HCT116 (cell line): ENCODE measurements at regions not wholly inside any gene's neighbourhood (a gene's known extent, or its start where the extent isn't known, plus 50 kb on each side); places are given as distances from the start of the nearest gene placed in this dataset.

Experiments
- ATAC-seq: fragments of 200-7000 bp; cut with Tn5 transposase; 2 replicates; pipeline ENCODE4 v1.9.1; 2020; ENCODE audit warnings: mild to moderate bottlenecking, moderate library complexity
- BruUV-seq: library from RNA; stranded (reverse); fragments of 400-500 nt; replicated peaks from 2 replicates; lab custom pipeline; 2021; lab: Mats Ljungman, UMichigan
- CTCF ChIA-PET: fragments of 300-600 bp; sonication (Branson Sonifier 250); formaldehyde crosslinking; loops from one replicate; lab custom pipeline; 2021; ENCODE audit warnings: antibody characterized with exemption; lab: Charles Lee
- POLR2A ChIA-PET: fragments of 300-600, 350-600 bp; sonication (Branson Sonifier 250); formaldehyde crosslinking; loops from one replicate; lab custom pipeline; 2021; ENCODE audit warnings: antibody characterized with exemption; lab: Charles Lee
- RAD21 ChIA-PET, 2 experiments: fragments of 300-600 bp; sonication (Branson Sonifier 250); formaldehyde crosslinking; loops; one replicate each; lab custom pipeline; 2023; ENCODE audit warnings: low total read pairs in 2 of 2; ENCODE audit not compliant: uncharacterized antibody in 2 of 2, unreplicated experiment in 2 of 2, low non-redundant PET in 1 of 2; lab: Charles Lee
- DNase-seq: peaks from one replicate; pipeline ENCODE4 v3.0.0-alpha.2; 2010; ENCODE audit warnings: low read depth, low spot score
- H2AFZ ChIP-seq: fragments of 200-600 bp; shearing (Covaris generic), sonication (generic); 2 replicates; pipeline ENCODE4 v1.6.1; 2017; ENCODE audit warnings: low read depth, mixed run types, mixed read lengths, antibody characterized with exemption, low read length; ENCODE audit not compliant: poor library complexity, severe bottlenecking
- H3K27ac ChIP-seq: 2 replicates; pipeline ENCODE4 v1.5.1; 2012; ENCODE audit warnings: low read depth, low read length
- H3K27me3 ChIP-seq: fragments of 200-600 bp; sonication (generic); 2 replicates; pipeline ENCODE4 v1.6.1; 2016; ENCODE audit warnings: mixed run types, low read length, mixed read lengths; ENCODE audit not compliant: insufficient read depth
- H3K36me3 ChIP-seq, 2 experiments: fragments of 200-500 bp in 1 of 2; fragments of 200-600 bp in 1 of 2; sonication (Bioruptor generic) in 1 of 2; sonication (generic) in 1 of 2; 2 replicates each; pipeline versions ENCODE4 v1.5.1 to v1.6.1; 2014 to 2016; ENCODE audit warnings: low read length in 2 of 2, inconsistent platforms in 1 of 2, mixed read lengths in 1 of 2, mixed run types in 1 of 2; ENCODE audit not compliant: insufficient read depth in 2 of 2, control insufficient read depth in 1 of 2
- H3K4me1 ChIP-seq, 2 experiments: fragments of 200-600 bp in 1 of 2; sonication (generic) in 1 of 2; 2 replicates each; pipeline versions ENCODE4 v1.5.1 to v1.6.1; 2012 to 2017; ENCODE audit warnings: low read length in 2 of 2, inconsistent platforms in 1 of 2, mild to moderate bottlenecking in 1 of 2, mixed read lengths in 1 of 2, mixed run types in 1 of 2, moderate library complexity in 1 of 2; ENCODE audit not compliant: insufficient read depth in 2 of 2, control insufficient read depth in 1 of 2
- H3K4me2 ChIP-seq: fragments of 200-600 bp; sonication (generic); 2 replicates; pipeline ENCODE4 v1.6.1; 2017; ENCODE audit warnings: mixed run types, low read length, mixed read lengths
- H3K4me3 ChIP-seq, 2 experiments: fragments of 200-600 bp in 1 of 2; sonication (generic) in 1 of 2; replicated peaks in 1 of 2; 2 replicates each; pipeline ENCODE4 v1.5.1; 2011 to 2016; ENCODE audit warnings: low read length in 2 of 2, control low read depth in 1 of 2, low read depth in 1 of 2, mild to moderate bottlenecking in 1 of 2, mixed read lengths in 1 of 2, mixed run types in 1 of 2
- H3K79me2 ChIP-seq: fragments of 200-600 bp; sonication (generic); 2 replicates; pipeline ENCODE4 v1.6.1; 2017; ENCODE audit warnings: mild to moderate bottlenecking, mixed run types, low read length, moderate library complexity, mixed read lengths; ENCODE audit not compliant: insufficient read depth
- H3K9ac ChIP-seq: fragments of 200-600 bp; sonication (generic); 2 replicates; pipeline ENCODE4 v1.6.1; 2016; ENCODE audit warnings: low read length, mixed read lengths
- H3K9me2 ChIP-seq: fragments of 200-600 bp; sonication (generic), shearing (Covaris generic); 2 replicates; pipeline ENCODE4 v1.6.1; 2017; ENCODE audit warnings: mixed run types, mild to moderate bottlenecking, moderate library complexity; ENCODE audit not compliant: insufficient read depth
- H3K9me3 ChIP-seq, 2 experiments: fragments of 200-500 bp in 1 of 2; fragments of 200-600 bp in 1 of 2; sonication (Bioruptor generic) in 1 of 2; sonication (generic) in 1 of 2; 2 replicates each; pipeline ENCODE4 v1.6.1; 2014 to 2017; ENCODE audit warnings: low read length in 2 of 2, mixed read lengths in 2 of 2, inconsistent platforms in 1 of 2, low read depth in 1 of 2, mild to moderate bottlenecking in 1 of 2, mixed run types in 1 of 2, moderate library complexity in 1 of 2; ENCODE audit not compliant: control insufficient read depth in 1 of 2, insufficient read depth in 1 of 2
- H4K20me1 ChIP-seq: fragments of 200-600 bp; sonication (generic), shearing (Covaris generic); 2 replicates; pipeline ENCODE4 v1.6.1; 2017; ENCODE audit warnings: mixed run types, mild to moderate bottlenecking, moderate library complexity; ENCODE audit not compliant: insufficient read depth
- JUND ChIP-seq: IDR thresholded peaks from 2 replicates; pipeline ENCODE4 v1.6.1; 2012
- RAD21 ChIP-seq: IDR thresholded peaks from 2 replicates; pipeline ENCODE4 v1.6.1; 2012; ENCODE audit warnings: low read depth, mild to moderate bottlenecking
- SIN3A ChIP-seq: IDR thresholded peaks from 2 replicates; pipeline ENCODE4 v1.6.1; 2012; ENCODE audit warnings: low read depth
- SP1 ChIP-seq: IDR thresholded peaks from 2 replicates; pipeline ENCODE4 v1.6.1; 2012; ENCODE audit warnings: low read depth
- SRF ChIP-seq: IDR thresholded peaks from 2 replicates; pipeline ENCODE4 v1.6.1; 2012; ENCODE audit warnings: low read depth
- TCF7L2 ChIP-seq: IDR thresholded peaks from 2 replicates; pipeline ENCODE4 v1.7.0; 2011; ENCODE audit warnings: borderline replicate concordance, inconsistent platforms; ENCODE audit not compliant: insufficient read depth, insufficient read length; ENCODE audit errors: extremely low read depth
- ZFX ChIP-seq: fragments of 450-650 bp; IDR thresholded peaks from 2 replicates; pipeline ENCODE4 v1.6.1; 2017
- ZNF274 ChIP-seq: fragments of 200-500 bp; sonication (Bioruptor generic); IDR thresholded peaks from 2 replicates; pipeline ENCODE4 v1.6.1; 2014; ENCODE audit warnings: mild to moderate bottlenecking, low read depth, low read length, inconsistent platforms
- intact Hi-C: fragments of 100-400 bp; cut with micrococcal nuclease; formaldehyde crosslinking; loops from 2 replicates; pipeline ENCODE4 v1.10.0; 2022
- TF ChIP-seq, protein P1 (sequence below): IDR thresholded peaks from 2 replicates; pipeline ENCODE4 v1.6.1; 2012; ENCODE audit warnings: low read depth

DNA sequence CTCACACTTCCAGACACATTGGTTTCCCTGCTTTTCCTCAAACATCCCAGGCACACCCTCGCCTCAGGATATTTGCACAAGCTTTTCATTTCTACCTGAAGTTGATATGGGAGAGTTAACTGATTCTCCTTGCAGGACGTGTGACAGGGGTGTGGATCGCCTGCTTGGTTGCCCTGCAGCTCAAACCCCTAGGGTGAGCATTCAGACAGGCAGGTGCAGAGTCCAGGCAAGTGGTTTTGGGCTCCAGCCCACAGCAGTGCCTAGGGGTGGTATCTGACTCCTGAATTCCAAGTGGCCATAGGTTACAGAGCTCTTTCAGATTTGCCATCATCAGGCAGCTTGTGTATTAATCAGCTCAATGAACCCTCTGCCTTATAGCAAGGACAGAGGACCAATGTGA lies 1104.2 kb upstream of the IGFBP7 start:
- TF ChIP-seq SRF (no peak), ZNF274 (no peak), SP1 (no peak), SIN3A (no peak), JUND (no peak), ZFX (no peak)
- TF ChIP-seq, protein P1, sequence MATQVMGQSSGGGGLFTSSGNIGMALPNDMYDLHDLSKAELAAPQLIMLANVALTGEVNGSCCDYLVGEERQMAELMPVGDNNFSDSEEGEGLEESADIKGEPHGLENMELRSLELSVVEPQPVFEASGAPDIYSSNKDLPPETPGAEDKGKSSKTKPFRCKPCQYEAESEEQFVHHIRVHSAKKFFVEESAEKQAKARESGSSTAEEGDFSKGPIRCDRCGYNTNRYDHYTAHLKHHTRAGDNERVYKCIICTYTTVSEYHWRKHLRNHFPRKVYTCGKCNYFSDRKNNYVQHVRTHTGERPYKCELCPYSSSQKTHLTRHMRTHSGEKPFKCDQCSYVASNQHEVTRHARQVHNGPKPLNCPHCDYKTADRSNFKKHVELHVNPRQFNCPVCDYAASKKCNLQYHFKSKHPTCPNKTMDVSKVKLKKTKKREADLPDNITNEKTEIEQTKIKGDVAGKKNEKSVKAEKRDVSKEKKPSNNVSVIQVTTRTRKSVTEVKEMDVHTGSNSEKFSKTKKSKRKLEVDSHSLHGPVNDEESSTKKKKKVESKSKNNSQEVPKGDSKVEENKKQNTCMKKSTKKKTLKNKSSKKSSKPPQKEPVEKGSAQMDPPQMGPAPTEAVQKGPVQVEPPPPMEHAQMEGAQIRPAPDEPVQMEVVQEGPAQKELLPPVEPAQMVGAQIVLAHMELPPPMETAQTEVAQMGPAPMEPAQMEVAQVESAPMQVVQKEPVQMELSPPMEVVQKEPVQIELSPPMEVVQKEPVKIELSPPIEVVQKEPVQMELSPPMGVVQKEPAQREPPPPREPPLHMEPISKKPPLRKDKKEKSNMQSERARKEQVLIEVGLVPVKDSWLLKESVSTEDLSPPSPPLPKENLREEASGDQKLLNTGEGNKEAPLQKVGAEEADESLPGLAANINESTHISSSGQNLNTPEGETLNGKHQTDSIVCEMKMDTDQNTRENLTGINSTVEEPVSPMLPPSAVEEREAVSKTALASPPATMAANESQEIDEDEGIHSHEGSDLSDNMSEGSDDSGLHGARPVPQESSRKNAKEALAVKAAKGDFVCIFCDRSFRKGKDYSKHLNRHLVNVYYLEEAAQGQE: no peak
- TF ChIP-seq, all 23 proteins: peak for 0
- CTCF ChIA-PET: no interaction called here
- no TSS peak for BruUV-seq
- Histone ChIP-seq H3K27me3 (no peaks in the 10 kb centered on the region), H3K36me3 (no peaks in the 10 kb centered on the region), H3K27ac (no peak overlapping the region), H3K4me1 (no peaks in the 10 kb centered on the region), H3K4me3 (no peak overlapping the region), H3K79me2 (no peaks in the 10 kb centered on the region), H3K9me2 (no peaks in the 10 kb centered on the region), H3K4me2 (no peak overlapping the region), H4K20me1 (no peaks in the 10 kb centered on the region), H3K9ac (no peak overlapping the region), H3K9me3 (peaks cover 10 to 22% of the 10 kb centered on the region in 2 experiments; a peak in 2 of 4 replicates), H2AFZ (no peak overlapping the region)
- RAD21 ChIA-PET: no interaction called here
- DNase-seq (no peak), ATAC-seq (no peak)
- POLR2A ChIA-PET: no interaction called here
- intact Hi-C loops: no loop called here

DNA sequence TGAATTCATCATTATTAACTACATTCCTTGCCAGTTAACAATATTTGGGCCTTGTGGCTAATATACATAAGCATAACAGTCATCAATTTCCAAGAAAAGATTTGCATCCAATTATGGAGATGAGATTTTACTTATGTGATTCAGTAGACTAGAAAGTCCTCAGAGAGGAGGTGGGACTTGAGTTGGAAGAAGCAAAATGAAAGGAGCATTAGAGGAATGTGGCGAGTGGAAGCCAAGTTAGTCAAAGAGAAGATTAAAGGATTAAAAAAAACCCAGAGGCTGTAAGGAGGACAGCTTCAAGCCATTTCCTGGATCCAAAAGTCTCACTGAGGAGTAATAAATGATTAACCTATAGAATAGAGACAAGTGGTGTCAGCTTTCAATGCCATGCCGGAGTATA lies 1099.4 kb upstream of the IGFBP7 start:
- DNase-seq (no peak), ATAC-seq (no peak)
- no TSS peak for BruUV-seq
- Histone ChIP-seq H3K9ac (no peak overlapping the region), H3K4me1 (no peaks in the 10 kb centered on the region), H4K20me1 (no peaks in the 10 kb centered on the region), H3K27ac (no peak overlapping the region), H3K9me2 (no peaks in the 10 kb centered on the region), H3K27me3 (no peaks in the 10 kb centered on the region), H3K4me3 (no peak overlapping the region), H3K79me2 (no peaks in the 10 kb centered on the region), H3K9me3 (peaks cover 9 to 30% of the 10 kb centered on the region in 2 experiments; a peak in 2 of 4 replicates), H3K36me3 (no peaks in the 10 kb centered on the region), H3K4me2 (no peak overlapping the region), H2AFZ (no peak overlapping the region)
- no peak for TF ChIP-seq TCF7L2
- no peak for TF ChIP-seq RAD21
- ChIA-PET POLR2A (no interaction called here), CTCF (no interaction called here), RAD21 (no interaction called here)
- intact Hi-C loops: no loop called here
